Hematopoietic multipotent progenitor cell (in vitro differentiated cells): ENCODE measurements at regions not wholly inside any gene's neighbourhood (a gene's known extent, or its start where the extent isn't known, plus 50 kb on each side); places are given as distances from the start of the nearest gene placed in this dataset.

Source experiments
- DNase-seq, 3 donors: peaks; one replicate each; pipeline ENCODE4 v3.0.0-alpha.2; 2011 to 2015; ENCODE audit warnings: low read depth in 2 of 3, low spot score in 2 of 3

GRCh38 chr5:143992496-143992895 is 178.0 kb downstream of the YIPF5 start:
- DNase-seq: no peak

GRCh38 chr5:144002876-144003275 is 167.6 kb downstream of the YIPF5 start:
- no peak for DNase-seq

- no peak for DNase-seq
Measured at GRCh38 chr5:144003636-144004035, 166.8 kb downstream of the YIPF5 start.

- DNase-seq: no peak
Measured at GRCh38 chr5:144004146-144004545, 166.3 kb downstream of the YIPF5 start.

- DNase-seq: no peak
Measured at GRCh38 chr5:144004751-144005150, 165.7 kb downstream of the YIPF5 start.

GRCh38 chr5:144009116-144009515 is 161.3 kb downstream of the YIPF5 start:
- DNase-seq: no peak

GRCh38 chr5:144011388-144011787 is 159.1 kb downstream of the YIPF5 start:
- no peak for DNase-seq

GRCh38 chr5:144013816-144014215 is 156.6 kb downstream of the YIPF5 start:
- DNase-seq: no peak

GRCh38 chr5:144015961-144016360 is 154.5 kb downstream of the YIPF5 start:
- DNase-seq: no peak

- no peak for DNase-seq
Measured at GRCh38 chr5:144017119-144017518, 153.3 kb downstream of the YIPF5 start.

- DNase-seq: no peak
Measured at GRCh38 chr5:144017631-144018030, 152.8 kb downstream of the YIPF5 start.

GRCh38 chr5:144024090-144024489 is 146.4 kb downstream of the YIPF5 start:
- DNase-seq: no peak

GRCh38 chr5:144024545-144024944 is 145.9 kb downstream of the YIPF5 start:
- DNase-seq: no peak

GRCh38 chr5:144026286-144026685 is 144.2 kb downstream of the YIPF5 start:
- DNase-seq: no peak

GRCh38 chr5:144028058-144028457 is 142.4 kb downstream of the YIPF5 start:
- no peak for DNase-seq

GRCh38 chr5:144028636-144029035 is 141.8 kb downstream of the YIPF5 start:
- DNase-seq: no peak

GRCh38 chr5:144030904-144031303 is 139.6 kb downstream of the YIPF5 start:
- DNase-seq: no peak

- no peak for DNase-seq
Measured at GRCh38 chr5:144032375-144032774, 138.1 kb downstream of the YIPF5 start.

GRCh38 chr5:144033486-144033885 is 137.0 kb downstream of the YIPF5 start:
- no peak for DNase-seq

GRCh38 chr5:144035046-144035740 is 135.3 kb downstream of the YIPF5 start:
- DNase-seq: no peak

- DNase-seq: no peak
Measured at GRCh38 chr5:144036476-144036875, 134.0 kb downstream of the YIPF5 start.

- no peak for DNase-seq
Measured at GRCh38 chr5:144040615-144041305, 129.7 kb downstream of the YIPF5 start.
